ENCODE measurements at regions not wholly inside any gene's neighbourhood (a gene's known extent, or its start where the extent isn't known, plus 50 kb on each side); places are given as distances from the start of the nearest gene placed in this dataset.

- Histone ChIP-seq H3K4me1 (no peaks in the 10 kb centered on the region), H3K9me3 (no peaks in the 10 kb centered on the region), H3K4me3 (no peak overlapping the region), H3K36me3 (no peaks in the 10 kb centered on the region), H3K27me3 (no peaks in the 10 kb centered on the region), H3K27ac (no peak overlapping the region)
- TF ChIP-seq, protein P1, sequence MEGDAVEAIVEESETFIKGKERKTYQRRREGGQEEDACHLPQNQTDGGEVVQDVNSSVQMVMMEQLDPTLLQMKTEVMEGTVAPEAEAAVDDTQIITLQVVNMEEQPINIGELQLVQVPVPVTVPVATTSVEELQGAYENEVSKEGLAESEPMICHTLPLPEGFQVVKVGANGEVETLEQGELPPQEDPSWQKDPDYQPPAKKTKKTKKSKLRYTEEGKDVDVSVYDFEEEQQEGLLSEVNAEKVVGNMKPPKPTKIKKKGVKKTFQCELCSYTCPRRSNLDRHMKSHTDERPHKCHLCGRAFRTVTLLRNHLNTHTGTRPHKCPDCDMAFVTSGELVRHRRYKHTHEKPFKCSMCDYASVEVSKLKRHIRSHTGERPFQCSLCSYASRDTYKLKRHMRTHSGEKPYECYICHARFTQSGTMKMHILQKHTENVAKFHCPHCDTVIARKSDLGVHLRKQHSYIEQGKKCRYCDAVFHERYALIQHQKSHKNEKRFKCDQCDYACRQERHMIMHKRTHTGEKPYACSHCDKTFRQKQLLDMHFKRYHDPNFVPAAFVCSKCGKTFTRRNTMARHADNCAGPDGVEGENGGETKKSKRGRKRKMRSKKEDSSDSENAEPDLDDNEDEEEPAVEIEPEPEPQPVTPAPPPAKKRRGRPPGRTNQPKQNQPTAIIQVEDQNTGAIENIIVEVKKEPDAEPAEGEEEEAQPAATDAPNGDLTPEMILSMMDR (IDR thresholded peaks at IDR 0.05): no peak
- TF ChIP-seq POLR2A (IDR thresholded peaks at IDR 0.05): no peak
- intact Hi-C loops (cut with DNase I): no loop called here
- DNase-seq (no peak), ATAC-seq (no peak)
- 63 to 72% (median 68%) methylated on average over 4 of the region's 4 CpGs for WGBS, 4 donors
These were observed 467.6 kb upstream of the CFAP20DC start for GRCh38 chr3:59517388-59517787.

- TF ChIP-seq, protein P1 (IDR thresholded peaks at IDR 0.05): no peak
- TF ChIP-seq POLR2A (IDR thresholded peaks at IDR 0.05): no peak
- intact Hi-C loops (cut with DNase I): no loop called here
- Histone ChIP-seq H3K9me3 (no peaks in the 10 kb centered on the region), H3K4me3 (no peak overlapping the region), H3K27ac (no peak overlapping the region), H3K4me1 (no peaks in the 10 kb centered on the region), H3K36me3 (no peaks in the 10 kb centered on the region), H3K27me3 (no peaks in the 10 kb centered on the region)
- DNase-seq (no peak), ATAC-seq (no peak)
- WGBS, 4 donors: 77 to 83% (median 79%) methylated on average over 3 of the region's 3 CpGs
These were observed 466.1 kb upstream of the CFAP20DC start for GRCh38 chr3:59515966-59516365.

GRCh38 chr3:59514865-59515482 is 465.1 kb upstream of the CFAP20DC start:
- Histone ChIP-seq H3K27ac (no peak overlapping the region), H3K27me3 (no peaks in the 10 kb centered on the region), H3K4me1 (no peaks in the 10 kb centered on the region), H3K4me3 (no peak overlapping the region), H3K36me3 (no peaks in the 10 kb centered on the region), H3K9me3 (no peaks in the 10 kb centered on the region)
- no peak for DNase-seq
- 64 to 81% (median 71%) methylated on average over 7 of the region's 7 CpGs for WGBS, 4 donors
- no peak for ATAC-seq
- intact Hi-C loops (cut with DNase I): no loop called here
- no peak for TF ChIP-seq POLR2A (IDR thresholded peaks at IDR 0.05)
- TF ChIP-seq, protein P1 (IDR thresholded peaks at IDR 0.05): no peak

- DNase-seq: no peak
- no peaks in the 10 kb centered on the region for H3K36me3 ChIP-seq
- no peaks in the 10 kb centered on the region for H3K27me3 ChIP-seq
- intact Hi-C loops (cut with DNase I): no loop called here
- TF ChIP-seq POLR2A (IDR thresholded peaks at IDR 0.05): no peak
- TF ChIP-seq, protein P1 (IDR thresholded peaks at IDR 0.05): no peak
- 83 to 92% (median 89%) methylated on average over 1 of the region's 1 CpG for WGBS, 4 donors
- H3K4me1 ChIP-seq: no peaks in the 10 kb centered on the region
- no peak for ATAC-seq
- H3K9me3 ChIP-seq: no peaks in the 10 kb centered on the region
- H3K27ac ChIP-seq: no peak overlapping the region
- no peak overlapping the region for H3K4me3 ChIP-seq
These were observed 463.7 kb upstream of the CFAP20DC start for GRCh38 chr3:59513570-59513969.

All from heart left ventricle (tissue), 16 donors.